Coronary artery (tissue), 2 donors: ENCODE measurements at regions not wholly inside any gene's neighbourhood (a gene's known extent, or its start where the extent isn't known, plus 50 kb on each side); places are given as distances from the start of the nearest gene placed in this dataset.

ENCODE experiments used
- DNase-seq: peaks from one replicate; pipeline ENCODE4 v3.0.0-alpha.2; 2017; ENCODE audit warnings: low spot score
- H3K27ac ChIP-seq, 2 donors: fragments of 200-600 bp; sonication (generic); one replicate each; pipeline ENCODE4 v1.5.1; 2016 to 2019
- H3K4me3 ChIP-seq: fragments of 200-600 bp; sonication (generic); 2 replicates; pipeline ENCODE4 v1.5.1; 2016; ENCODE audit warnings: mild to moderate bottlenecking, moderate library complexity
- TF ChIP-seq, protein P1 (sequence below): fragments of 200-600 bp; sonication (generic); IDR thresholded peaks from one replicate; pipeline ENCODE4 v1.5.1; 2019; ENCODE audit warnings: antibody characterized with exemption

DNA sequence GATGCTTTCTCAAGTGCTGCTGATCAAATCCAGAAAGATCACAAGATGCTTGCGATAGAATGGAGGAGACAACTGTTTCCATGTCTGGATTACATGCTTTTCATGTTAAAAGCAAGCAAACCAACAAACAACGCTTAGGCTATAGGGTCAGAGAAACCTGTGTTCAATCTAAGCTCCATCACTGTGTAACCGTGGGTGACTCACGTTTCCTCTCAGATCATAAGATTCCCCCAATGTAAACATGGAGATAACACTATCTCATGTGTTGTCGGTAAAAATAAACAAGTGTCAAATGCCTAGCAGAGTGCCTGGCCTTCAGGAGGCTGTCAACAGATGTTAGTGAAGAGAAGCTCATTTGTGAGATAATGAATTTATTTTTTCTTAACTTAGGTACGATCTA, 907.8 kb downstream of the NTRK3 start:
- Histone ChIP-seq H3K27ac (no peak overlapping the region), H3K4me3 (no peak overlapping the region)
- TF ChIP-seq, protein P1, sequence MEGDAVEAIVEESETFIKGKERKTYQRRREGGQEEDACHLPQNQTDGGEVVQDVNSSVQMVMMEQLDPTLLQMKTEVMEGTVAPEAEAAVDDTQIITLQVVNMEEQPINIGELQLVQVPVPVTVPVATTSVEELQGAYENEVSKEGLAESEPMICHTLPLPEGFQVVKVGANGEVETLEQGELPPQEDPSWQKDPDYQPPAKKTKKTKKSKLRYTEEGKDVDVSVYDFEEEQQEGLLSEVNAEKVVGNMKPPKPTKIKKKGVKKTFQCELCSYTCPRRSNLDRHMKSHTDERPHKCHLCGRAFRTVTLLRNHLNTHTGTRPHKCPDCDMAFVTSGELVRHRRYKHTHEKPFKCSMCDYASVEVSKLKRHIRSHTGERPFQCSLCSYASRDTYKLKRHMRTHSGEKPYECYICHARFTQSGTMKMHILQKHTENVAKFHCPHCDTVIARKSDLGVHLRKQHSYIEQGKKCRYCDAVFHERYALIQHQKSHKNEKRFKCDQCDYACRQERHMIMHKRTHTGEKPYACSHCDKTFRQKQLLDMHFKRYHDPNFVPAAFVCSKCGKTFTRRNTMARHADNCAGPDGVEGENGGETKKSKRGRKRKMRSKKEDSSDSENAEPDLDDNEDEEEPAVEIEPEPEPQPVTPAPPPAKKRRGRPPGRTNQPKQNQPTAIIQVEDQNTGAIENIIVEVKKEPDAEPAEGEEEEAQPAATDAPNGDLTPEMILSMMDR: no peak
- DNase-seq: no peak

DNA sequence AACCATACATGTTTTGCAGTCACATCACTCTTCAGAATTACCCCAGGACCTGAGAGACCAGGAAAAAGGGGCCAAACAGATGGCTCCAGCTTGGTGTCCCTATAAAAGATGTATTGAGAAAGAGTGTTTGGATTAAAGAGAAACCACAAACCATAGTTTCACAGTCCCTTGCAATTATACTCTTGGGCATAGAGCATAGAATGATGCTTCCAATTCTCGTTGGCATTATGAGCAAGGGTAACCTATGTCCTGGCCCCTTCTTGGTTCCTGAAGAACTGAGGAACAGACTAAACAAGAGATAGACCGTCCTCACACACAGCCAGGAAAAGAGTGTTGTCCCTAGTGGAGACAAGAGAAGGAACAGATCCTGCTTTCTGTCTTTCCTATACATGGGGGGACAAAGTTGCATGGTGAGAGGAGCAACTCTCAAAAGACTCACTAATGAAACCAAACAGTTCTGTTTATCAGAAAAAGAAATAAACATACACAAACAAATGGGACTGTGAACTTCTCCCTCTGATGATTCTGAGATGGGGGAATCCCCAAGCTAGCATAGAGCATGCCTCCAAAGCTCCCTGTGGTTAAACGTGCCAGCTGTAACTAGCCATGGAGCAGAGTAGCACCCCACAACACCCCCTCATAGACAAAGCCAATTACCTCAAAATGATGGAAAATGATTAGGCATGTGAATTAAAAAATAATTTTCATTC, 908.6 kb downstream of the NTRK3 start:
- H3K27ac ChIP-seq: no peak overlapping the region
- TF ChIP-seq, protein P1: no peak
- DNase-seq: no peak
- no peak overlapping the region for H3K4me3 ChIP-seq

DNA sequence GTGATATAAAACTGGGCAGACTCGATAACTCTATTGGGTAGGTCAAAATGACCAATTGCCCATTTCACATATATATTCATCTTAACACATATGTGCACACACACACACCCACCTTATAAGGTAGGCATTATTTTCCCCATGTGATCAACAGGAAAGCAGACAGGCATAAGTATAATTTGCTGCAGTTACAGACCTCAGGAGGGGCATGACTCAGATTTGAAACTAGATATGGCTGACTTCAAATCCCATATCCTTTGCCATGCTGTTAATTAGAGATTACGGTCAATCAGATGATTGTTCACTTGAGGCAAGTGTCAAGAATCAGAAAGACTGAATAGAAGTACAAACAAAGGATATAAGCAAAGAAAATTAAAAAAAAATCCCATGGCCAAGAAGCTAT, 910.6 kb downstream of the NTRK3 start:
- TF ChIP-seq, protein P1: no peak
- DNase-seq: no peak
- H3K4me3 ChIP-seq: no peak overlapping the region
- H3K27ac ChIP-seq: no peak overlapping the region

DNA sequence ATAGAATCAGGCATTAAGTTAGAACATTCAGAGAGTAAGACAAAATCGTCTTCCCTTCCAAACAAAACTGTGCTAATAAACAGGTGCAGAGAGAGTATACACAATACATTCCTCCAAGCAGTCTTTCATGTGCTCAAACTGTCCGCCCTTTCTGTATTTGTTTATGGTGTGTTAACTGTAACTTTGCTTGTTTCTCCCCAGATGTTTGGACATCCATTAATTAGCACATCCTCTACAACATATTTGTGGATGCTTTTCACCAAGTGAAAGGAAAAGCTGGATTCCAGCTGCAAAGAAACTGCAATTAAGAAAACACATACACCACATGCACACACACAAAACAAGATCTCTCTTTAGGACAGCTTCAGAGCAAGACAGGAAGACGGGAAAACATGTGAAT, 912.6 kb downstream of the NTRK3 start:
- TF ChIP-seq, protein P1: no peak
- Histone ChIP-seq H3K4me3 (no peak overlapping the region), H3K27ac (no peak overlapping the region)
- no peak for DNase-seq

DNA sequence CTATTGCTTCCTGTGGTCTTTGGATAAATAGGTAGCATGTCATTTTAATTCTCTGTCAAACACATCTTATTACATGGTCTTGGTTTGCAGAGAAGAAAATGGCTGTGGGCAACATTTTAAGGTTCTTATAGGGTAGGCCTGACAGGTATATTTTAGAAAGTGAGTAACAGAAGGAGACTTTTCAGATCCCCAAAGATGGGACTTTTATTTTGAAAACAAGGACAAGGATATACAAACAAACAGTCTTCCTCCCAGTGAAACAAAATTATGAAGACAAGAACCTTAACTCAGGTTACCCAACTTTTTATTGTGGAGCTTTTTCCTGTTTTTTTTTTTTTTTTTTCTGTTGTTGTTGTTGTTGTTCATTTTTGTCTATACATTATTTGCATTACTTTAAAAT, 916.2 kb downstream of the NTRK3 start:
- DNase-seq: no peak
- TF ChIP-seq, protein P1: no peak
- no peak overlapping the region for H3K27ac ChIP-seq
- no peak overlapping the region for H3K4me3 ChIP-seq

DNA sequence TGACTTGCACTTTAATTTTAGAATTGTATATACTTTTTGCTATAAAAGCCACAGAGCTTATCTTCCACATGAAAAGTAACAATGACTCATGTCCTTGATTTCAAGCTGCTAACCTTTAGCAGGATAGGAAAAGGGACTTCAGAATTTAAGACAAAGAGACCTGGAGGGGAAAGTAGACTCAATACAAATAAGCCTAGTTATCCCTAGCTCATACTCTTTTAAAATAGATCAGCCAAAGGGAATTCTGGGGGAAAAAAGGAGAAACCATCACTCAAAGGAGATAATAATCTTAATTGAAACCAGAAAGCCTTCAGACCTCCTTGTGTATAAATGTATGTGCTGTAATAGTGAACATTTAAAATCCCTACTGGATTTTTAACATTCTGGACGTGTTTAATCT, 930.3 kb downstream of the NTRK3 start:
- H3K27ac ChIP-seq: no peak overlapping the region
- TF ChIP-seq, protein P1: no peak
- no peak for DNase-seq
- no peak overlapping the region for H3K4me3 ChIP-seq

DNA sequence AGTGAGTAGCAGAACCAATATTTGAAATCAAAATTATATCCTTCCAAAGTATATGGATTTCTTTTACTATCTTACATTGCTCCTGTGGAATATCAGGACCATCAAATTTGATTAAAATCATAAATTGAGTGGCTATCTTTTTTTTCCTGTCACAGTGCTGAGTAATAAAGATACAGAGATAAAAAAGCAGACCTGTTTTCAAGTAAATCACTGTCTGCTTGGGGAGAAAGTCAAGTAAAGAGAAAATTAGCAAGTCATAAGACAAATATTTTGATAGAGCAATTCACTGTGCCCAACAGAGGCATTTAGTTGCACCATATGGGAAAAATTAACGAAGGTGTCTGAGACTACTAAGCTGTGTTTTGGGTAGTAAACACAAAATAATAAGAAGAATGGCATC, 933.7 kb downstream of the NTRK3 start:
- TF ChIP-seq, protein P1: no peak
- no peak overlapping the region for H3K4me3 ChIP-seq
- no peak overlapping the region for H3K27ac ChIP-seq
- no peak for DNase-seq
